Thoracic aorta (tissue), 2 donors: ENCODE measurements at regions not wholly inside any gene's neighbourhood (a gene's known extent, or its start where the extent isn't known, plus 50 kb on each side); places are given as distances from the start of the nearest gene placed in this dataset.
"Not testable (repeated sequence)": the region's sequence is repeated elsewhere in the genome, so short reads cannot be mapped to it uniquely, and the experiment has no call there.

Source experiments
- ATAC-seq: fragments of 150-250 bp; one replicate; pipeline ENCODE4 v1.8.0; 2017; ENCODE audit warnings: low read depth; ENCODE audit not compliant: insufficient number of reproducible peaks, low FRiP score
- DNase-seq: peaks from one replicate; pipeline ENCODE4 v3.0.0-alpha.2; 2020; ENCODE audit warnings: low spot score
- H3K27ac ChIP-seq, 2 donors: fragments of 200-600 bp; sonication (generic); 1 replicate in 1 of 2; 2 replicates in 1 of 2; pipeline ENCODE4 v1.5.1; 2016; ENCODE audit warnings: mild to moderate bottlenecking in 2 of 2, moderate library complexity in 2 of 2
- H3K27me3 ChIP-seq: fragments of 200-600 bp; sonication (generic); replicated peaks from 2 replicates; pipeline ENCODE4 v1.6.0; 2016; ENCODE audit warnings: mild to moderate bottlenecking; ENCODE audit not compliant: insufficient read depth
- H3K36me3 ChIP-seq: fragments of 200-600 bp; sonication (generic); one replicate; pipeline ENCODE4 v1.5.1; 2016
- H3K4me1 ChIP-seq, 2 donors: fragments of 200-600 bp; sonication (generic); 1 replicate in 1 of 2; 2 replicates in 1 of 2; pipeline versions ENCODE4 v1.5.1 to v1.6.0; 2016; ENCODE audit warnings: low read depth in 2 of 2, mild to moderate bottlenecking in 1 of 2; ENCODE audit not compliant: control insufficient read depth in 1 of 2
- H3K4me3 ChIP-seq: fragments of 200-600 bp; sonication (generic); 2 replicates; pipeline ENCODE4 v1.5.1; 2016; ENCODE audit warnings: mild to moderate bottlenecking
- H3K9me3 ChIP-seq: fragments of 200-600 bp; sonication (generic); 2 replicates; pipeline ENCODE4 v1.5.1; 2016
- CTCF ChIP-seq: fragments of 200-600 bp; sonication (generic); IDR thresholded peaks from one replicate; pipeline ENCODE4 v1.5.1; 2019; ENCODE audit warnings: antibody characterized with exemption

DNA sequence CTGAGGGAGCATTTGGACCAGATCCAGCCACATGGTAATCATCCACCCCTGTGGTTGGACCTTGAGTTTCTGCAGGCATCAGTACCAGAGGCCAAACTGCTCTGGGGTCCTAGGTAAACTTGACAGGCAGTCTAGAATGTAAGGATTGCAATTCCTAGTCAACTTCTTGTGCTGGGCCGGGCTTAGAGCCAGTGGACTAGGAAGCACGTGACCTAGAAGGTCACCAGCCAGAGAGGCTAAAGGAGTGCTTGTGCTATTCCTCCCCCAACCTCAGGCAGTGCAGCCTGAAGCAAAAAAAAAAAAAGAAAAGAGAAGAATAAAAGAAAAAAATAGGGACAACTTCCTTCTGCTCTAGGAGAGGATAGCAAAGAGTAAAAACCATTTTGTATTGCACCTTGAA is 406.2 kb upstream of the FTMT start:
- no peaks in the 10 kb centered on the region for H3K4me1 ChIP-seq
- no peaks in the 10 kb centered on the region for H3K36me3 ChIP-seq
- no peak overlapping the region for H3K4me3 ChIP-seq
- ATAC-seq: no peak
- no peak for TF ChIP-seq CTCF
- H3K9me3 ChIP-seq: no peaks in the 10 kb centered on the region
- DNase-seq: no peak
- H3K27ac ChIP-seq: no peak overlapping the region
- no peaks in the 10 kb centered on the region for H3K27me3 ChIP-seq

- TF ChIP-seq CTCF: no peak
- Histone ChIP-seq H3K9me3 (no peaks in the 10 kb centered on the region), H3K27me3 (no peaks in the 10 kb centered on the region), H3K4me3 (no peak overlapping the region), H3K4me1 (no peaks in the 10 kb centered on the region), H3K27ac (no peak overlapping the region), H3K36me3 (no peaks in the 10 kb centered on the region)
- ATAC-seq: no peak
- no peak for DNase-seq
These were observed 389.2 kb upstream of the FTMT start for GRCh38 chr5:121462441-121462840.

- DNase-seq, H3K36me3 ChIP-seq, H3K4me1 ChIP-seq, H3K27me3 ChIP-seq, H3K9me3 ChIP-seq, H3K27ac ChIP-seq, ATAC-seq, H3K4me3 ChIP-seq: not testable (repeated sequence)
These were observed 380.5 kb upstream of the FTMT start for GRCh38 chr5:121471222-121471621.

DNA sequence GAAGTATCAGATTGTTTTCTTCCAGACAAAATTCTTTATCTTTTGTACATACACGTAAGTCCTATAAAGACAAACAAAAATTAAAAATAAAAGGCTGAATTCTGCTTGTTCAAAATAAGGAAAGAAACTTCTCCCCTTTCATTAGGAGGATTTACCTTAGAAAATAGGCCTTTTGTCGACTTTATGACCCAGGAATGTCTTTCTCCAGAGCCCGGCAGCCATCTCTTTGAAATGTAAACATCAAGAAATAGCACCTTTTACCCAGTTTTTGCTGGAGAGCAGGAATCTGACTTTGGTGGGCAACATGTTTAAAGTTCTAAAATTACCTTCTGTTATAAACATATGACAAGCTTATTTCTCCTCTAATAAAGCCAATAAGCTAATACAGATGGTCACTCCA is 373.0 kb upstream of the FTMT start:
- Histone ChIP-seq H3K27ac (no peak overlapping the region), H3K4me3 (no peak overlapping the region), H3K36me3 (no peaks in the 10 kb centered on the region), H3K27me3 (no peaks in the 10 kb centered on the region), H3K4me1 (no peaks in the 10 kb centered on the region), H3K9me3 (no peaks in the 10 kb centered on the region)
- ATAC-seq: no peak
- TF ChIP-seq CTCF: no peak
- DNase-seq: no peak

GRCh38 chr5:121479337-121479736 is 372.3 kb upstream of the FTMT start:
- no peak for TF ChIP-seq CTCF
- Histone ChIP-seq H3K27ac (no peak overlapping the region), H3K4me1 (no peaks in the 10 kb centered on the region), H3K4me3 (no peak overlapping the region), H3K9me3 (no peaks in the 10 kb centered on the region), H3K36me3 (no peaks in the 10 kb centered on the region), H3K27me3 (no peaks in the 10 kb centered on the region)
- no peak for ATAC-seq
- DNase-seq: no peak

DNA sequence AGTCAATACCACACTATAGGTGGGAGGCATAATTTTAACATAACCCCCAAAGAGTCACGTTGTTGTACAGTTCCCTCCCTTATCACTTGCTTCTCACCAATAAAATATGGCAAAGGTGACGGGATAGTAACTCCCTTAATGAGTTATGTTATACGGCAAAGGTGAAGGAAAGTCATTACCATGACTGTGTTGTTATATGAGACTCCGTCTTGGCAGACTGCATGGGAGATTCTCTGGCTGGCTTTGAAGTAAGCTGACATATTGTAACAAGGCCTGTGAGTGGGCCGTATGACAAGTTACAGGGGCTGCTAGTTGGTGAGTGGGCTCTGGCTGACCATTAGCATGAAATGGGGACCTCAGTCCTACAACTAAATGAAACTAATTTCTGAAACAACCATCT is 366.4 kb upstream of the FTMT start:
- H3K4me3 ChIP-seq: no peak overlapping the region
- TF ChIP-seq CTCF: no peak
- H3K9me3 ChIP-seq: no peaks in the 10 kb centered on the region
- H3K27me3 ChIP-seq: no peaks in the 10 kb centered on the region
- H3K27ac ChIP-seq: no peak overlapping the region
- no peaks in the 10 kb centered on the region for H3K36me3 ChIP-seq
- ATAC-seq (no peak), DNase-seq (no peak)
- no peaks in the 10 kb centered on the region for H3K4me1 ChIP-seq

DNA sequence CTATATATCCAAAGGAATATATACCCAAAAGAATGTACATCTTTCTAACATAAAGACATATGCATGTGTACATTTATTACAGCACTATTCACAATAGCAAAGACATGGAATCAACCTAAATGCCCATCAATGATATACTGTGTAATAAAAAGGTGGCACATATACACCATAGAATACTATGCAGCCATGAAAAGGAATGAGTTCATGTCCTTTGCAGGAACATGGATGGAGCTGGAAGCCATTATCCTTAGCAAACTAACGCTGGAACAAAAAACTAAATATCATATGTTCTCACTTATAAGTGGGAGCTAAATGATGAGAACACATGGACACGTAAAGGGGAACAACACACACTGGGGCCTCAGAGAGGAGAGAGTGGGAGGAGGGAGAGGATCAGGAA is 365.7 kb upstream of the FTMT start:
- H3K36me3 ChIP-seq, ATAC-seq, H3K4me1 ChIP-seq, H3K27ac ChIP-seq, H3K27me3 ChIP-seq, DNase-seq, H3K9me3 ChIP-seq, H3K4me3 ChIP-seq: not testable (repeated sequence)
